ENCODE measurements at regions not wholly inside any gene's neighbourhood (a gene's known extent, or its start where the extent isn't known, plus 50 kb on each side); places are given as distances from the start of the nearest gene placed in this dataset.

- H3K27me3 ChIP-seq (ENCODE audit: control insufficient read depth in 3 of 3, insufficient read depth in 3 of 3, low read length in 3 of 3): no peaks in the 10 kb centered on the region
- H3K36me3 ChIP-seq (ENCODE audit: control insufficient read depth in 3 of 3, insufficient read depth in 3 of 3, low read length in 3 of 3): no peaks in the 10 kb centered on the region
- H3K4me1 ChIP-seq (ENCODE audit: control insufficient read depth in 3 of 3, insufficient read depth in 3 of 3, low read length in 3 of 3): no peaks in the 10 kb centered on the region
- H3K27ac ChIP-seq (ENCODE audit: low read depth, low read length): no peak overlapping the region
- H3K4me3 ChIP-seq (ENCODE audit: low read length in 3 of 3): no peak overlapping the region
- no peaks in the 10 kb centered on the region for H3K9me3 ChIP-seq (ENCODE audit: control insufficient read depth in 3 of 3, low read length in 3 of 3)
- H3K9ac ChIP-seq (ENCODE audit: low read depth in 1 of 3, low read length in 3 of 3): no peak overlapping the region
These were observed 271.4 kb downstream of the RASSF9 start for GRCh38 chr12:85564786-85565185.

DNA sequence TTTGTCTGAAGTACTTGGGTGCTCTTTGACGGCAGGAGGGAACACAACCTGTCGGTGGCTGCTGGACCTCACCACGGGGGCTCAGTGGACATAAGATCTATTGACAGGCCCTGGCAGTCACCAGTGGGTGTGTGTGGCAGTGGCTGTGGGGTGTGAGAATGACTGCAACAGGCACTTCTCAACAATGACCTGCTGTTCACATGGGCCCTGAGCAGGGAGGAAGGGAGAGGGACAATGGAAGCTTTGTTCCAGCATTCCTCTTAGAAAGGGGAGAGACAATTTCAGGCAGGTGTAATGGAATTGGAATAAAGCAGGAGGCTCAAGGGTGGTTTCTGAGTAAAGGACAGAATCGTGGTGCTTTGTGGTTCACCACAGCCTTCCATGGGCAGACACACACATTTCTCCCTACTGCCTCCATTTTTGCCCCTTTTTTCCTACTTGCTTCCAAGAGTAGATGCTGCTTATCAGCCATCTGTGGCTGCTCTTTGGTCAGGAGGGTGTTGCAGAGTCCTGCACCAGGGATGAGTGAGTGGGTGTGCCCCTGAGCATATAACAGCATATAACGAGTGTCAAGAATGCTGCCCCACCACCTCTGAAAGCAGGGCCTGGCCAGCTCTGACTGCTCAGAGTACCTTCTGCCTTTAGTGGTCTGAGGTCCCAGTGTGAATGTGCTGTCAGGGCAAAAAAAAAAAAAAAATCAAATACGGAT lies 267.7 kb downstream of the RASSF9 start:
- Histone ChIP-seq H3K27me3 (ENCODE audit: control insufficient read depth in 3 of 3, insufficient read depth in 3 of 3, low read length in 3 of 3) (no peaks in the 10 kb centered on the region), H3K4me3 (ENCODE audit: low read length in 3 of 3) (no peak overlapping the region), H3K27ac (ENCODE audit: low read depth, low read length) (no peak overlapping the region), H3K4me1 (ENCODE audit: control insufficient read depth in 3 of 3, insufficient read depth in 3 of 3, low read length in 3 of 3) (no peaks in the 10 kb centered on the region), H3K9ac (ENCODE audit: low read depth in 1 of 3, low read length in 3 of 3) (no peak overlapping the region), H3K36me3 (ENCODE audit: control insufficient read depth in 3 of 3, insufficient read depth in 3 of 3, low read length in 3 of 3) (no peaks in the 10 kb centered on the region), H3K9me3 (ENCODE audit: control insufficient read depth in 3 of 3, low read length in 3 of 3) (no peaks in the 10 kb centered on the region)

GRCh38 chr12:85569261-85569660 lies 266.9 kb downstream of the RASSF9 start:
- no peaks in the 10 kb centered on the region for H3K27me3 ChIP-seq (ENCODE audit: control insufficient read depth in 3 of 3, insufficient read depth in 3 of 3, low read length in 3 of 3)
- no peak overlapping the region for H3K4me3 ChIP-seq (ENCODE audit: low read length in 3 of 3)
- H3K9me3 ChIP-seq (ENCODE audit: control insufficient read depth in 3 of 3, low read length in 3 of 3): no peaks in the 10 kb centered on the region
- H3K27ac ChIP-seq (ENCODE audit: low read depth, low read length): no peak overlapping the region
- no peaks in the 10 kb centered on the region for H3K36me3 ChIP-seq (ENCODE audit: control insufficient read depth in 3 of 3, insufficient read depth in 3 of 3, low read length in 3 of 3)
- H3K9ac ChIP-seq (ENCODE audit: low read depth in 1 of 3, low read length in 3 of 3): no peak overlapping the region
- H3K4me1 ChIP-seq (ENCODE audit: control insufficient read depth in 3 of 3, insufficient read depth in 3 of 3, low read length in 3 of 3): no peaks in the 10 kb centered on the region

- H3K9ac ChIP-seq (ENCODE audit: low read depth in 1 of 3, low read length in 3 of 3): no peak overlapping the region
- H3K27me3 ChIP-seq (ENCODE audit: control insufficient read depth in 3 of 3, insufficient read depth in 3 of 3, low read length in 3 of 3): no peaks in the 10 kb centered on the region
- no peak overlapping the region for H3K4me3 ChIP-seq (ENCODE audit: low read length in 3 of 3)
- H3K36me3 ChIP-seq (ENCODE audit: control insufficient read depth in 3 of 3, insufficient read depth in 3 of 3, low read length in 3 of 3): no peaks in the 10 kb centered on the region
- H3K9me3 ChIP-seq (ENCODE audit: control insufficient read depth in 3 of 3, low read length in 3 of 3): no peaks in the 10 kb centered on the region
- H3K4me1 ChIP-seq (ENCODE audit: control insufficient read depth in 3 of 3, insufficient read depth in 3 of 3, low read length in 3 of 3): no peaks in the 10 kb centered on the region
- H3K27ac ChIP-seq (ENCODE audit: low read depth, low read length): no peak overlapping the region
These were observed 263.3 kb downstream of the RASSF9 start for GRCh38 chr12:85572956-85573355.

DNA sequence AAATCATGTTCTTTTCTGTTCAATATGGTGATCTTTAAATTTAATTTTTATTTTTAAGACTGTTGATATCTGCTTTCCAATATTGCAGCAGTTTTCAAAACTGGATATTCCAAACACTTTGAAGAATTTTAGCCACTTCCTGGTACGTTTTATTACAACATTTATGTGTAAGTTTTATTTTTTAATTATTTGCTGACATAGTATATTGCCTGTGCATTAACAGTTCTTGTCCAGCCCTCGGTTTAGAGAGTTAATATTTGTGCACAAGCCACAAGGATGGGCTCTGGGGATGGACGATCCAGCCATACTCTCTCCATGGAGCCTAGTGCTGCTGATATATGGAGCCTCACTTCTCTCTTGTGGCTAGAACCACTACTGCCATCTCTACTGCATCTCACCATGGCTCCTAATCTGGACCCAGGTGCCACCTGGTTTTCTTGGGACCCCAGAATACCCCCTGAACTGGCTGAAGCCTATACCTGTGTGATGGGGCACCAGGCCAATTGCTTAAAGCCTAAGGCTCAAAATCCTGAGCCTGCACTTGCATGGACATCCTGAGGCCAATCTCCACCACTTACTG lies 262.5 kb downstream of the RASSF9 start:
- Histone ChIP-seq H3K36me3 (ENCODE audit: control insufficient read depth in 3 of 3, insufficient read depth in 3 of 3, low read length in 3 of 3) (no peaks in the 10 kb centered on the region), H3K9me3 (ENCODE audit: control insufficient read depth in 3 of 3, low read length in 3 of 3) (no peaks in the 10 kb centered on the region), H3K27me3 (ENCODE audit: control insufficient read depth in 3 of 3, insufficient read depth in 3 of 3, low read length in 3 of 3) (no peaks in the 10 kb centered on the region), H3K27ac (ENCODE audit: low read depth, low read length) (no peak overlapping the region), H3K4me3 (ENCODE audit: low read length in 3 of 3) (no peak overlapping the region), H3K9ac (ENCODE audit: low read depth in 1 of 3, low read length in 3 of 3) (no peak overlapping the region), H3K4me1 (ENCODE audit: control insufficient read depth in 3 of 3, insufficient read depth in 3 of 3, low read length in 3 of 3) (no peaks in the 10 kb centered on the region)

- no peak overlapping the region for H3K27ac ChIP-seq (ENCODE audit: low read depth, low read length)
These were observed 261.9 kb downstream of the RASSF9 start for GRCh38 chr12:85574291-85574690.

GRCh38 chr12:85575120-85576096 lies 260.8 kb downstream of the RASSF9 start:
- Histone ChIP-seq H3K4me1 (ENCODE audit: control insufficient read depth in 3 of 3, insufficient read depth in 3 of 3, low read length in 3 of 3) (no peaks in the 10 kb centered on the region), H3K27ac (ENCODE audit: low read depth, low read length) (no peak overlapping the region), H3K9me3 (ENCODE audit: control insufficient read depth in 3 of 3, low read length in 3 of 3) (no peaks in the 10 kb centered on the region), H3K4me3 (ENCODE audit: low read length in 3 of 3) (no peak overlapping the region), H3K9ac (ENCODE audit: low read depth in 1 of 3, low read length in 3 of 3) (no peak overlapping the region), H3K36me3 (ENCODE audit: control insufficient read depth in 3 of 3, insufficient read depth in 3 of 3, low read length in 3 of 3) (no peaks in the 10 kb centered on the region), H3K27me3 (ENCODE audit: control insufficient read depth in 3 of 3, insufficient read depth in 3 of 3, low read length in 3 of 3) (no peaks in the 10 kb centered on the region)

More at GRCh38 chr12:85574291-85574690, 261.9 kb downstream of the RASSF9 start:
- H3K4me3 ChIP-seq (ENCODE audit: low read length in 3 of 3): no peak overlapping the region
- H3K4me1 ChIP-seq (ENCODE audit: control insufficient read depth in 3 of 3, insufficient read depth in 3 of 3, low read length in 3 of 3): no peaks in the 10 kb centered on the region
- H3K9ac ChIP-seq (ENCODE audit: low read depth in 1 of 3, low read length in 3 of 3): no peak overlapping the region
- H3K9me3 ChIP-seq (ENCODE audit: control insufficient read depth in 3 of 3, low read length in 3 of 3): no peaks in the 10 kb centered on the region
- no peaks in the 10 kb centered on the region for H3K27me3 ChIP-seq (ENCODE audit: control insufficient read depth in 3 of 3, insufficient read depth in 3 of 3, low read length in 3 of 3)
- H3K36me3 ChIP-seq (ENCODE audit: control insufficient read depth in 3 of 3, insufficient read depth in 3 of 3, low read length in 3 of 3): no peaks in the 10 kb centered on the region

GRCh38 chr12:85580562-85581168 lies 255.5 kb downstream of the RASSF9 start:
- Histone ChIP-seq H3K27me3 (ENCODE audit: control insufficient read depth in 3 of 3, insufficient read depth in 3 of 3, low read length in 3 of 3) (no peaks in the 10 kb centered on the region), H3K9ac (ENCODE audit: low read depth in 1 of 3, low read length in 3 of 3) (no peak overlapping the region), H3K4me1 (ENCODE audit: control insufficient read depth in 3 of 3, insufficient read depth in 3 of 3, low read length in 3 of 3) (peaks cover 0 to 2% (median 0%) of the 10 kb centered on the region in 3 donors), H3K4me3 (ENCODE audit: low read length in 3 of 3) (no peak overlapping the region), H3K36me3 (ENCODE audit: control insufficient read depth in 3 of 3, insufficient read depth in 3 of 3, low read length in 3 of 3) (no peaks in the 10 kb centered on the region), H3K27ac (ENCODE audit: low read depth, low read length) (no peak overlapping the region), H3K9me3 (ENCODE audit: control insufficient read depth in 3 of 3, low read length in 3 of 3) (no peaks in the 10 kb centered on the region)

DNA sequence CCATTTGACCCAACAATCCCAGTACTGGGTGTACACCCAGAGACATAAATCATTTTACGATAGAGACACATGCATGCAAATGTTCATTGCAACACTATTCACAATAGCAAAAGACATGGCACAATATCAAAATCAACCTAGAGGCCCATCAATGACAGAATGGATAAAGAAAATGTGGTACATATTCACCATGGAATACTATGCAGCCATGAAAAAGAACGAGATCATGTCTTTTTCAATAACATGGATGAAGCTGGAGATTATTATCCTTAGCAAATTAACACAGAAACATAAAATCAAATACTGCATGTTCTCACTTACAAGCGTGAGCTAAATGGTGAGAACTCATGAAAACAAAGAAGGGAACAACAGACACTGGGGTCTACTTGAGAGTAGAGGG lies 249.1 kb downstream of the RASSF9 start:
- Histone ChIP-seq H3K27me3 (ENCODE audit: control insufficient read depth in 3 of 3, insufficient read depth in 3 of 3, low read length in 3 of 3) (no peaks in the 10 kb centered on the region), H3K9me3 (ENCODE audit: control insufficient read depth in 3 of 3, low read length in 3 of 3) (no peaks in the 10 kb centered on the region)

More for the DNA sequence above, 249.1 kb downstream of the RASSF9 start:
- no peak overlapping the region for H3K9ac ChIP-seq (ENCODE audit: low read depth in 1 of 3, low read length in 3 of 3)
- H3K36me3 ChIP-seq (ENCODE audit: control insufficient read depth in 3 of 3, insufficient read depth in 3 of 3, low read length in 3 of 3): no peaks in the 10 kb centered on the region
- H3K27ac ChIP-seq (ENCODE audit: low read depth, low read length): no peak overlapping the region
- no peak overlapping the region for H3K4me3 ChIP-seq (ENCODE audit: low read length in 3 of 3)
- no peaks in the 10 kb centered on the region for H3K4me1 ChIP-seq (ENCODE audit: control insufficient read depth in 3 of 3, insufficient read depth in 3 of 3, low read length in 3 of 3)

All from skeletal muscle tissue (tissue), 3 donors.